GM19023 (cell line): ENCODE measurements at regions not wholly inside any gene's neighbourhood (a gene's known extent, or its start where the extent isn't known, plus 50 kb on each side); places are given as distances from the start of the nearest gene placed in this dataset.

ENCODE experiments used
- ATAC-seq: cut with Tn5 transposase; IDR thresholded peaks from one replicate; pipeline ENCODE4 v1.9.1; 2021; ENCODE audit warnings: mild to moderate bottlenecking, moderate library complexity; ENCODE audit not compliant: unreplicated experiment

DNA sequence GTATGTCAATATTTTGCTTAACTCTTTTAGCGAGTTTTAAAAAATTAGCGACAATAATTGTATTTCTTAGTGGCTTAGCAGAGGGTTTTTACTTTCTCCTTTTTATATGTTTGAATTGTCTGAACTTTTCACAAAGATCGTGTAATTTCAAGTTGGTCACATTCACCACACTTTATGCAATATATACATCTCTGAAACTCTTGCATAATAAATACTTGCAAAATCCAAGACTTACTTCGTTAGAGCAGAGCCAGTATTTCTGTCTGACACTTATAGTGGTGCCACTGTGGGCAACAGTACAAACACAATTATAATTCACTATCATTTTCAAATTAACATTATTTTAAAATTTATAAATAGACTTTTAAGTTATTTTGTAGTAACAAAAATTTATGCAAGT is 62.0 kb downstream of the SUCNR1 start:
- ATAC-seq, result no peak

DNA sequence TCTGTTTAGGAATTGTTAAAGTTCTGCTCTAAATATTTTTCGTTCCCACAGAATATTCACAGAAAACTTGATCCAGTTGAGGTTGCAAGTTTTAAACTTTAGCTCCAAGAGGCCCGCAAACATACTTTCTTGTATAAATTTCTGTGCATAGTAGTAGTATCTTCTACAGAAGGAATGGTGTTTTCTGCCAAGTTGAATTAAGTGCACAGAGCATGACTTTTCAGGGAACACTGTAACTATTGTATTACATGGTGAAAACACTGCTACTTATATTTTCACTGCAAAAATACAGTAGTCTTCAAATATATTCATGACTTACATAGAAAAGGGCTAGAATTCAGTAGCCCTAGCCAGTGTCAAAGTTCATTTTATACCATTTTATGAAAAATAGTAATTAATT is 67.0 kb downstream of the SUCNR1 start:
- no peak for ATAC-seq

DNA sequence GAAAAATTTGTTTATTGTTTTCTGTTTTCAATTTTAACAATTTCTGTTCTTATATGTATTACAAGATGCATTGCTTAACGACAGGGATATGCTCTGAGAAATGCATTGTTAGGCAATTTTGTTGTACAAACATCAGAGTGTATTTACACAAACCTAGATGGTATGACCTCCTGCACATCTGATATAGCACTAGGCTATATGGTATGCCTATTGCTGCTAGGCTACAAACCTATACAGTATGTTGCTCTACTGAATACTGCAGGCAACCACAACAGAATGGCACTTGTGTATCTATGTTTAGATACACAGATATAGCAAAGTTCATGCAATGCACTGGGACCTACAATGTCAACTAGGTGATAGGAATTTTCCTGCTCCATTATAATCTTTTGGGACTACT is 70.1 kb downstream of the SUCNR1 start:
- no peak for ATAC-seq

DNA sequence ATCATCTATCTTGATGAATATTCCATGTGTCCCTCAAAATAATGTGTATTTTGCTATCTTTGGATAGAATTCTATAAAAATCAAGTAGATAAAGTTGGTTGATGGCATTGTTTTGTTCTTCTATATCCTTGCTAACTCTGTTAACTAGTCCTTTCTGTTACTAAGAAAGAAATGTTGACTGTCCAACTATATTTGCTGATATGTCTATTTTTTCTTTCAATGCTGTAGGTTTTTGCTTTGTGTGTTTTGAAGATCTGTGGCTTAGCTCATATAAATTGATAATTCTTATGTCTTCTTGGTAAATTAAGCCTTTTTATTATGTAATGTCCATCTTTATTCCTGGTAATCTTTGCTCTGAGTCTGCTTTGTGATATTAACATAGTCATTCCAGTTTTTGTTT is 70.9 kb downstream of the SUCNR1 start:
- ATAC-seq, result no peak

DNA sequence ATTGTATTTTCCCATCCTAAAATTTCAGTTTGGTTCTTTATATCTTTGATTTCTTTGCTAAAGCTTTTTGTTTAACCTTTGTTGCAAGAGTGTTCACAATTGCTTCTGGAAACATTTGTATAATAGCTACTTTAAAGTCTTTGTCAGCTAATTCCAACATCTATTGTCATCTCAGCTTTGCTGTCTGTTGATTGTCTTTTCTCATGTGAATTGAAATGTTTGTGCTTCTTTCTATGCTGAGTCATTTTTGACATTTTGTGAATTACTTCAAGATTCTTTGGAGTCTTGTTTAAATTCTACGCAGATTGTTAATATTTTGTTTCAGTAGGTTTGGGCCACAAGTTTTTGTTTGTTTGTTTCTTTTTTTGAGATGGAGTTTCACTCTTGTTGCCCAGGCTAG is 73.2 kb downstream of the SUCNR1 start:
- ATAC-seq, result no peak

DNA sequence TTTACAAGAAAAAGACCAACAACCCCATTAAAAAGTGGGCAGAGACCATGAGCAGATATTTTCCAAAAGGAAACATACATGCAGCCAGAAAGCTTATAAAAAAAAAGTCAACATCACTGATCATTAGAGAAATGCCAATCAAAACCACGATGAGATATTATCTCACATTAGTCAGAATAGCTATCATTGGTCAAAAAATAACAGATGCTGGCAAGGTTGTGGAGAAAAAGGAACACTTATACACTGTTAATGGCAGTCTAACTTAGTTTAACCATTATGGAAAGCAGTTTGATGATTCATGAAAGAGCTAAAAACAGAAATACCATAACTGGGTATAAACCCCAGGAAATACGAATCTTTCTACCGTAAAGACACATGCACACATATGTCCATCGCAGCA is 76.3 kb downstream of the SUCNR1 start:
- ATAC-seq, result no peak

DNA sequence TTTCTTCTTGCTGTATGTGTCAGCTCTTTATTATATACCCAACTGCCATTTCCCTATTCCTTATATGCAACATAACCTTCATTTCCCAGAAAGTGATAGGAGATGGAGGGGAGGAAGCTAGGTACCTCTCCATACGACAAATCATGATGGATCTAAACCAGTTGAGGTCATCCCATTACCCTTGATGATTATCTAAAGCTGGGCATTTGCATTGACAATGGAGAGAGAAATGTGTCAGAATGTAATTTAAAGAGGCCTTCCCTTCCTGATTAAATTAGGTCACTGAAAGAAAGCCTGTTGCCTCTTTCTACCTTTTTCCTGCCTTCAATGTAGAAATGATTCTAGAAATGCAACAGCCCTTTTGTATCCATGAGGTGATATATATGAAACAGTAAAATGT is 81.9 kb downstream of the SUCNR1 start:
- no peak for ATAC-seq

DNA sequence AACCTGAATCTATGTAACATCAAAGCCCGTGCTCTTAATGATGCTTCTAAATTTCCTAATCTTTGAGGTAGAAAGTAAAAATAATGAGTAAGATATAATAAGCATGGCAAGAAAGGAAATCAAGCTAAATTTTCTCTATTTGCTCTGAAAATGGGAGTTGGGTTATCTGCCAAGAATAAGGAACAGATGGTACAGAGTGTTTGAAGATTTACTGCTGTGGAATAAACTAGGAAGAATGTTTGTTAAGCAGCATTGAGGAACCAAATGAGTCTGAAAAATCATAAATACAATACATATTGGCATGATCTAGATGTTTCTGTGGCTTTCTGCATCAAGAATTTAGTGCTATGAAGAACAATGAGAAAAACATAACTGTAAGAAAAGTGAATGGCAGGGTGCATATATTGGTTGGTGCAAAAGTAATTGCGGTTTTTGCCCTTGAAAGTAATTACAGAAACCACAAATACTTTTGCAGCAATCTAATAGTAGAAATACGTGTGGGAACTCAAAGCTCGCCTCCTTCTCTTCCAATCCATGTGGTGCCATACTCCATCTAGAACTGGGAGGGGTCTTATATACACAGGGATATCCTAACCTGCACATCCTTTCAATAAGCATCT is 87.6 kb downstream of the SUCNR1 start:
- ATAC-seq, result no peak

DNA sequence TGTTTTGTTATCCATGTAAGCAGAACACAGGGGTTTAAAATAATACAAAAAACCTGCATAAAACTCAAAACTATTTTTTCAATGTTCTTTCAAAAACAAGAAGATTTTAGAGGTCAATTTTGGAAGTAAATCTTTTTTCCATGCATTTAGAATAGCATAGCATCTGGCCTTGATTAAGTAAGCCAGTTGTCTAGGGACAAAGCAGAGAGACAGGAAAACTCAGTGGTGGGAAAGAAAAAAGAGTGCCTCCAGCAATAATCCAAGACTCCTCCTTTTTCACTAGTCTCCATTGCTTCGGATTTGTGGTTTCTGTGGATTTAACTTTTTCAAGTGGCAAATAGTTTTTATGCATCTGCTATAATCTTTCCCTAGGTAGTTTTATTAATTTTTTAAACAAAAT is 88.9 kb downstream of the SUCNR1 start:
- no peak for ATAC-seq

DNA sequence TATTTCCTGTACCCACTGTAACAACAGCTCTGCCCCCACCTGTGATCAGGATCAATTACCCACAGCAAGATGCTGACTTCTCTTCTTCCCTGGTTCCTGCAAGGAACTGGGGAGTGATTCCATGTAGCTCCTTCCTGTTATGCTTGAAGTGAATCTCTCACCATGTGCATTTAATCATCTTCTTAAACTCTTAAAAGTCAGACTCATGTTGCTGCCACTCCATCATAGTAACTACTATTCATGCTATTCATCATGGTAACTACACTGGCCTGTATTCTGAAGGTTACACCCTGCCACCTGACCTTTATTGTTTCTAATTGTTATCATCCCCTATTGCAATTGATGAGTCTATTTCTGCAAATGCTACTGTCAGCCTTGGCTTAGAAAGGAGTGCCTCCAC is 89.5 kb downstream of the SUCNR1 start:
- no peak for ATAC-seq

DNA sequence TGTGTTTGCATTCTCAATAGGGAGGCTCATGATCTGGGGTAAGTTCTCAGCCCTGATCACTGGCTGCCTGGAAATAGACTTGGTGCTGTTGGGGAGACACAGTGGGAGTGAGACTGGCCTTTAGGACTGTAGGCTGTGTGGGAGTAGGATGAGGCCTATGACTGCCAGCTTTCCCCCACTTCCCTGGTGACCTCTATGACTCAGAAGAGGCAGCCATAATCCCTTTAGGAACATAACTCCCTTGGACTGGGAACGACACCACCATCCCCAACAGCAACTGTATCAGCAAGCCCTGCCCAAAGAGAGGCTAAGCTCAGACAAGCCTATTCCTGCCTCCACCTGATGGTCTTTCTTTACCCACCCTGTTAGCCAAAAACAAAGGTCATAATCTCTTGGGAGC is 91.3 kb downstream of the SUCNR1 start:
- no peak for ATAC-seq

DNA sequence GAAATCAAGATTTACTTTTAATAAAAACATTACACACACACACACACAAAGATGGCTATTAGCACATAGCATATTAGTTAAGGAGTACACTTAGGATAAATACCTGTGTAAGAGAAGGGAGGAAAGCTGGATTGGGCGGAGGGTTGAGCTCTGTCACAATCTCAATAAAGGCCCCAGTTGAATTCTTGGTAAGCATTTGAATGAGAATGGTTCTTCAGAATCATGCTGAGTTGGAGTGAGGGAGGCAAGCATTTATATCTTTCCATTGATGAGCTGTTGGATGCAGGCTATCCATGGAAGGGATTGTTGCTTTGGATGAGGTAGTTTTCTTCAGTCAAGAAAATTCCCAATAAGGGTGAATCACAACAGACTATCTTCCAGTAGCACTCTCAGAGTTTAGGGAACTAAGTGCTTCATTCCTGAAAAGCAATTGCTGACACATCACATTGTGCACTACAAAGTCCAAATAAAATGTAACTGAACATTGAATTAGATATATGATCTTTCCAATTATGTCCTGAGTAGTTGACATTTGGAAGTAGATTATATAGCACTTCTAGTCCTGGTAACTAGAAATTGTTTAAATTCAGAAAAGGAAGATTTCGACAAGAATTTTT is 95.7 kb downstream of the SUCNR1 start:
- no peak for ATAC-seq

DNA sequence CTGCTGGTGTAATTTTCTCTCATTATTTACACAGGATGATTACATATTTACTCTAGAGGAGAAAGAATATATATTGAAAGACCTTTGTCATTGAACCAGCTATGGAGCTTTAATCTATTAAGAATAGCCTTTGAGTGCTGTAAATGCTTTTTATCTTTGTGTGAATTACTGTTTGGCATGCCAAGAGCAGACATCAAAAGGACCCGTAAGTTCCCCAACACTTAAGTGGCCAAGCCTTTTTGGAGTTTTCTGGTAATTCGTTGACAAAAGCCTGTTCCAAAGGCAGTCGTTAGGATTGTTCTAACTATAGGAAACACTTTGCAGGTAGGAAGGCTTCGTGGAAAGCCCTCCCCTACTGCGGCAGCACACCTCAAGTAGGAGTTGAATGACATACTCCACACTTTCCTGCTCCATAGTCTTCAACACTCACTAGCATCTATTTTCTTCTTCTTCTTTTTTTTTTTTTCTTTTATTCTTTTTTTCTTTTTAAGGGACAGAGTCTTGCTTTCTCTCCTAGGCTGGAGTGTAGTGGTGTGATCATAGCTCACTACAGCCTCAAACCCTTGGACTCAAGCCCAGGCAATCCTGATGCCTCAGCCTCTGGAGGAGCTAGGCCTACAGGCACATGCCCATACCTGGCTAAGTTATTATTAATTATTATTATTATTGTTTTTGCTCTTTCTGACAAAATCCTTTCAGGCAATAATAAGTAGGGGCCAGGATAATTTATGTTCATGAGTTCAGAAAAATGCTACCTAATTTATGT is 98.6 kb downstream of the SUCNR1 start:
- ATAC-seq, result no peak

DNA sequence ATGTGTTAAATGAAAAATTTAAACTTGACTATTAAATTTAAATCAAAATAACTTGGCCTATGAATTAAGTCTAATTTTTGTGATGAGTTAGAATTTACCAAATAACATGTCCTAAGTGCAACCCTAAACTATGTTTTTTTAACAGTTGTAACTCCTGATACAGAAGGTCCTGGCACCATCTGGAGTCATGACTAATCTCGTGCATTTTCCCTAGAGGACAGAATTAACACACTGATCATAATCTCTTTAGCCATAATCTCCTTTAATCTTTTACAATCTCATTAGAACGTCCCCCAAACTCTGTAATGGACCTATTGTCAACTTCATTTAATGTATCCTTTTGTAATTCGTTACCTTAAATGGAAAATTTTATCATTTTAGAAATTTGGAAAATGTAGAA is 100.6 kb downstream of the SUCNR1 start:
- ATAC-seq, result no peak

DNA sequence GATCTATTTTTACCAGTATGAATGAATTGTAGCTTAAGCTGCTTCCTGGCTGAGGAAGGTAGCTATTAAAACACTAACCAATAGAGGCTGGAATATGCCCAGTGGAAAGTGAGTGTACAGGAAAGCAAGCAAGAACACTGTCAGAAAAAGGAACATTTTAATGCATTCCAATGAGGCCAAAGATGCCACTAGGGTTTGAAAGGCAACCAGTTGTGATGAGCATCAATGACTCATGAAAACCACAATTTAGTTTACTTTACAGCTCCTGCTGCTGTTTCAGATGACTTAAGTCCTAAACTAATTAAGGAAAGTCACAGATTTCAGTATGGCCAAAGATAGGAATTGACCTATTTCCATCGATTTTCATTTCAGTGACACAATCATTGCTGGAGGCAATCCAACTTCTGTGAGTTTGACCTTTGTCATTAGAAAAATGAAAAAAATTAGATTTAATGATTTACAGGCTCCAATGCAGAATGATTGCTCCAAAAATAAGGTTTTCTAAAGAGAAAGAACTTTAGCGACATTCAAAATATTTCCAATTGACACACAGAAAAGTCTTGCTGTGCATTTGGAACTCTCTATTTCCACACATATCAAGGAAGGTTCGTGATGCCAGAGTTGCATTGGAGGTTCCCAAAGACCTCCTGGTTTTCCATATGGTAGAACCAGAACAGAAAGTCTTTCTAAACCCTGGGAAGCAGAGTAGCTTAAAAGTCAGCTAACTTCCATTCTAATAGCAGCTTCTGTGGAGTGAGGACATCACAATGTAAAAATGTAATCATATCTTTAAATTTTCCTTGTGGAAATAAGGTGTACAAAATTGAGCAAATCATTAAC is 103.0 kb downstream of the SUCNR1 start:
- ATAC-seq, result no peak

DNA sequence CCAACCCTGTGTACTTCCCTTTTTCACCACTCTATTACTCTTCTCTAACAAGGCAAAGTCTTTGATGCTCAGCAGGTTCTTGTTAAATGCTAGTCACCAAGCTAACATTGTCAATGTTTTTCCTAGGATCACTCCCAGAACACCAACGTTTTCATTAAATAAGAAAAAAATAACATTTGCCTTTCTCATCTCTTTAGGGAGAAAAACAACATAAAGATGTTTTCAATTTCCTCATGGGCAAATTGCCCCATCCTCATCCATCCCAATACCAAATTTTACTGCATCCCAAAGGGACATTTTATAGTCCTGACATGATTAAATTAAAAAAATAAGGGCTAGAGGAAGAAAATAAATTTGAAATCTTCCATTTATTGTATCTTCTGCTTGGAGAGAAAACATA is 106.5 kb downstream of the SUCNR1 start:
- ATAC-seq, result no peak

DNA sequence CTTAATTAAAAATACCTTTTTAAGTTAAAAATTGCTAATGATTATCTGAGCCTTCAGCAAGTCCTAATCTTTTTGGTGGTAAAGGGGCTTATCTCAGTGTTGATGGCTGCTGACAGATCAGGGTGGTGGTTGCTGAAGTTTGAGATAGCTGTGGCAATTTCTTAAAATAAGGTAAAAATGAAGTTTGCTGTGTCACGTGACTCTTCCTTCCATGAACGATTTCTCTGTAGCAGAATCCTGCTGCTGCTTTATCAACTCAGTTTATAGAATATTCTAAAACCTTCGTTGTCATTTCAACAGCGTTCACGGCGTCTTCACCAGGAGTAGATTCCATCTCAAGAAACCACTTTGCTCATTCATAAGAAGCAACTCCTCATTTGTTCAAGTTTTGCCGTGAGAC is 110.1 kb downstream of the SUCNR1 start:
- ATAC-seq, result no peak

DNA sequence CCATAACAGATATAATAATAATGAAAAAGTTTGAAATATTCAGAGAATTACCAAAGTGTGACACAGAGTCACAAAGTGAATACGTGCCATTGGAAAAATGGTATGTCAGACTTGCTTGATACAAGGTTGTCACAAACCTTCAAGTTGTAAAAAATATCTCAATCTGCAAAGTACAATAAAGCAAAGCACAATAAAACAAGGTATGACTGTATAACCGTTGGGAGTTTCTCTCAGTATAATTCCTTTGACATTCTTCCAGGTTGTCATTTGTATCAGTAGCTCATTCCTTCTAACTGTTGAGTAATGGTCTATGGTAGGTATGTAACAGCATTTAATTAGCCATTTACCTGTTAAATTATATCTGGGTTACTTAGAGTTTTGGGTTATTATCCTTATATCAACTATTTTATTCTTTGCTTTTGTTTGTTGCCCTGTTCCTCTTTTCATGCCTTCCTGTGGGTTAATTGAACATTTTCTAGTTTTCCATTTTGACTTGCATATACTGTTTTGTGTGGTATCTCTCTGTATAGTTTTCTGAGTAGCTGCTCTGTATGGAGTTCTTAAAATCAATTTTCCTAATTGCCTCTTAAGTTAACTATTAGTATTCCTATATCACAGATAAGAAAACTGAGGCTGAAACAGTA is 112.5 kb downstream of the SUCNR1 start:
- no peak for ATAC-seq

DNA sequence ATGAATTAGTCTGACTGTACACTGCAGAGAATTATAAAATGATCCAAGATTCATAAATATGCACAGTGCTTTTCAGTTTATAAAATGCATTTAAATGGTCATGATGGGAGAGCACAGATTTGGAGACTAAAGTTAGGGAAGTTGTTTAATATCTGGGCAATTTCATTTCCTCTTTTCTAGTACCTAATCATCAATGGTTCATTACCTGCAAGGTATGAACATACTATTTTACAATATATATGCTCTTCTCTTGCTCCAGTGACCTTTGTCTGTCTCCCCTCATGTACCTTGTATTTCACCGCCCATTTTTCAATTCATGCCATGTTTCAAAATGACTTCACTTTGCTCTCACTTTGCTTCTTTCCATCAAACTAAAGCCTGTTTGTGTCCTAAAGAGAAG is 114.5 kb downstream of the SUCNR1 start:
- no peak for ATAC-seq

DNA sequence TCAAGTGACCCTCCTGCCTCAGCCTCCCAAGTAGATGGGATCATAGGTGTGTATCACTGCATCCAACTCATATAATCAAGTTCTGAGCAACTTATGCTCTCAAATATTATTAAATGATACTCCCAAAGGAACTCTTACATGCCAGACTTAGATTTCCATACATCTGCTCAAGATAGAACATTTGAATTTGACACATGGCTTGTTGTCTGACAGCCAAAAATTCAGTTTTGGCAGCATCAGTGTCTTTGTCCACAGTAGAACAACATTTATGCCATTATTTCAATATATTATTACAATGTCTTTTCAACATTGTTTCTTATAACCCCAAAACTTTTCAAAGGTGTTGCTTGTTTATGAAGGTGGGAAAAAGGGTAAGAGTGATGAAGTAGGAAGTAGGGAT is 116.2 kb downstream of the SUCNR1 start:
- ATAC-seq, result no peak
